ENCODE measurements at regions not wholly inside any gene's neighbourhood (a gene's known extent, or its start where the extent isn't known, plus 50 kb on each side); places are given as distances from the start of the nearest gene placed in this dataset.

GRCh38 chr3:153513236-153513635 is 351.2 kb downstream of the RAP2B start:
- no peaks in the 10 kb centered on the region for H3K9me3 ChIP-seq (ENCODE audit: control insufficient read depth, insufficient read depth, low read depth, low read length)
- ChIA-PET CTCF (no interaction called here), POLR2A (no interaction called here)
- H3K4me1 ChIP-seq (ENCODE audit: control insufficient read depth, insufficient read depth, low read length): no peaks in the 10 kb centered on the region
- no peaks in the 10 kb centered on the region for H3K36me3 ChIP-seq (ENCODE audit: control insufficient read depth, insufficient read depth, low read length)
- DNase-seq (ENCODE audit: low read depth, low spot score) (no peak), ATAC-seq (no peak)
- TF ChIP-seq POLR2AphosphoS5 (IDR thresholded peaks at IDR 0.05; ENCODE audit: low read depth, low read length) (no peak), TCF7L2 (IDR thresholded peaks at IDR 0.05; ENCODE audit: low read depth, low read length) (no peak), SIN3A (IDR thresholded peaks at IDR 0.05; ENCODE audit: borderline replicate concordance, insufficient read depth, low read depth, low read length) (no peak), REST (IDR thresholded peaks at IDR 0.05; ENCODE audit: insufficient read depth in 1 of 2, low read depth in 2 of 2, low read length in 1 of 2) (no peak)
- TF ChIP-seq, protein P1, sequence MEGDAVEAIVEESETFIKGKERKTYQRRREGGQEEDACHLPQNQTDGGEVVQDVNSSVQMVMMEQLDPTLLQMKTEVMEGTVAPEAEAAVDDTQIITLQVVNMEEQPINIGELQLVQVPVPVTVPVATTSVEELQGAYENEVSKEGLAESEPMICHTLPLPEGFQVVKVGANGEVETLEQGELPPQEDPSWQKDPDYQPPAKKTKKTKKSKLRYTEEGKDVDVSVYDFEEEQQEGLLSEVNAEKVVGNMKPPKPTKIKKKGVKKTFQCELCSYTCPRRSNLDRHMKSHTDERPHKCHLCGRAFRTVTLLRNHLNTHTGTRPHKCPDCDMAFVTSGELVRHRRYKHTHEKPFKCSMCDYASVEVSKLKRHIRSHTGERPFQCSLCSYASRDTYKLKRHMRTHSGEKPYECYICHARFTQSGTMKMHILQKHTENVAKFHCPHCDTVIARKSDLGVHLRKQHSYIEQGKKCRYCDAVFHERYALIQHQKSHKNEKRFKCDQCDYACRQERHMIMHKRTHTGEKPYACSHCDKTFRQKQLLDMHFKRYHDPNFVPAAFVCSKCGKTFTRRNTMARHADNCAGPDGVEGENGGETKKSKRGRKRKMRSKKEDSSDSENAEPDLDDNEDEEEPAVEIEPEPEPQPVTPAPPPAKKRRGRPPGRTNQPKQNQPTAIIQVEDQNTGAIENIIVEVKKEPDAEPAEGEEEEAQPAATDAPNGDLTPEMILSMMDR (IDR thresholded peaks at IDR 0.05): peak; percentile 45
- in situ Hi-C loops (cut with HindIII; ENCODE audit: low pct_unique_long_range_greater_than_20kb, low sequenced_read_pairs): no loop called here
- BruUV-seq (replicated peaks): no TSS peak
- no peaks in the 10 kb centered on the region for H3K27me3 ChIP-seq (ENCODE audit: control insufficient read depth, insufficient read depth, low read length)
- no peak overlapping the region for H3K27ac ChIP-seq (ENCODE audit: low read length)
- intact Hi-C loops (cut with micrococcal nuclease; ENCODE audit: unreplicated experiment): no loop called here
- H3K4me3 ChIP-seq (ENCODE audit: low read depth in 2 of 2, low read length in 2 of 2): no peak overlapping the region

GRCh38 chr3:153528473-153528872 is 366.4 kb downstream of the RAP2B start:
- intact Hi-C loops (cut with micrococcal nuclease; ENCODE audit: unreplicated experiment) (no loop called here), in situ Hi-C loops (cut with HindIII; ENCODE audit: low pct_unique_long_range_greater_than_20kb, low sequenced_read_pairs) (no loop called here)
- Histone ChIP-seq H3K4me3 (ENCODE audit: low read depth in 2 of 2, low read length in 2 of 2) (no peak overlapping the region), H3K4me1 (ENCODE audit: control insufficient read depth, insufficient read depth, low read length) (no peaks in the 10 kb centered on the region), H3K27me3 (ENCODE audit: control insufficient read depth, insufficient read depth, low read length) (no peaks in the 10 kb centered on the region), H3K9me3 (ENCODE audit: control insufficient read depth, insufficient read depth, low read depth, low read length) (peaks cover 4% of the 10 kb centered on the region; the same call in 1 of the 2 replicates), H3K36me3 (ENCODE audit: control insufficient read depth, insufficient read depth, low read length) (no peaks in the 10 kb centered on the region), H3K27ac (ENCODE audit: low read length) (no peak overlapping the region)
- no TSS peak for BruUV-seq (replicated peaks)
- TF ChIP-seq POLR2AphosphoS5 (IDR thresholded peaks at IDR 0.05; ENCODE audit: low read depth, low read length): no peak
- TF ChIP-seq TCF7L2 (IDR thresholded peaks at IDR 0.05; ENCODE audit: low read depth, low read length): no peak
- TF ChIP-seq REST (IDR thresholded peaks at IDR 0.05; ENCODE audit: insufficient read depth in 1 of 2, low read depth in 2 of 2, low read length in 1 of 2): no peak
- TF ChIP-seq, protein P1 (IDR thresholded peaks at IDR 0.05): no peak
- TF ChIP-seq SIN3A (IDR thresholded peaks at IDR 0.05; ENCODE audit: borderline replicate concordance, insufficient read depth, low read depth, low read length): no peak
- CTCF ChIA-PET: no interaction called here
- ATAC-seq (no peak), DNase-seq (ENCODE audit: low read depth, low spot score) (no peak)
- POLR2A ChIA-PET: no interaction called here

Measured in Panc1 (cell line).